ENCODE measurements at regions not wholly inside any gene's neighbourhood (a gene's known extent, or its start where the extent isn't known, plus 50 kb on each side); places are given as distances from the start of the nearest gene placed in this dataset.

DNA sequence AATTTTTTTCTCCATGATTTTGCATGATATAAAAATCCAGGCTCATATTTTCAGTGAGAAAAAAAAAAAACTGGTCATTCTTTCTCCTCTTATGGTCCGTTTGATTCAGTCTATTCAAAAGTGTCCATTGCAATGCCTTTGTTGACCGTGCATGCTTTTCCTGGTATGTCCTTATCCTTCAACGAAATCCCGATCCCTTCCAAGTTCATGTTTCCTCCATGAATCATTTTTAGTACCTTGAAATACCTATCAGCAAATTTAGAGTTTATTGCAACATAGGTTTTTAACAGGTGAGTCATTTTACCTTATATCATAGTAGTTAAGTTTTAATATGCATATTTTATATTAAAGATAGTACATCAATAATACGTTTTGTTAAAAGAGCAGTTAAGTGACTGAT is 773.8 kb upstream of the CHD1 start:
- TF ChIP-seq, protein P1, sequence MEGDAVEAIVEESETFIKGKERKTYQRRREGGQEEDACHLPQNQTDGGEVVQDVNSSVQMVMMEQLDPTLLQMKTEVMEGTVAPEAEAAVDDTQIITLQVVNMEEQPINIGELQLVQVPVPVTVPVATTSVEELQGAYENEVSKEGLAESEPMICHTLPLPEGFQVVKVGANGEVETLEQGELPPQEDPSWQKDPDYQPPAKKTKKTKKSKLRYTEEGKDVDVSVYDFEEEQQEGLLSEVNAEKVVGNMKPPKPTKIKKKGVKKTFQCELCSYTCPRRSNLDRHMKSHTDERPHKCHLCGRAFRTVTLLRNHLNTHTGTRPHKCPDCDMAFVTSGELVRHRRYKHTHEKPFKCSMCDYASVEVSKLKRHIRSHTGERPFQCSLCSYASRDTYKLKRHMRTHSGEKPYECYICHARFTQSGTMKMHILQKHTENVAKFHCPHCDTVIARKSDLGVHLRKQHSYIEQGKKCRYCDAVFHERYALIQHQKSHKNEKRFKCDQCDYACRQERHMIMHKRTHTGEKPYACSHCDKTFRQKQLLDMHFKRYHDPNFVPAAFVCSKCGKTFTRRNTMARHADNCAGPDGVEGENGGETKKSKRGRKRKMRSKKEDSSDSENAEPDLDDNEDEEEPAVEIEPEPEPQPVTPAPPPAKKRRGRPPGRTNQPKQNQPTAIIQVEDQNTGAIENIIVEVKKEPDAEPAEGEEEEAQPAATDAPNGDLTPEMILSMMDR (IDR thresholded peaks at IDR 0.05): no peak
- intact Hi-C loops (cut with DNase I): no loop called here
- no peak overlapping the region for H3K27ac ChIP-seq
- H3K4me1 ChIP-seq: no peaks in the 10 kb centered on the region
- H3K9me3 ChIP-seq: no peaks in the 10 kb centered on the region
- DNase-seq (no peak), ATAC-seq (no peak)
- no peaks in the 10 kb centered on the region for H3K27me3 ChIP-seq (ENCODE audit: low read depth)
- no peak overlapping the region for H3K4me3 ChIP-seq
- H3K36me3 ChIP-seq: no peaks in the 10 kb centered on the region

- H3K4me1 ChIP-seq: no peaks in the 10 kb centered on the region
- no peak overlapping the region for H3K27ac ChIP-seq
- no peaks in the 10 kb centered on the region for H3K36me3 ChIP-seq
- ATAC-seq: no peak
- peak; percentile 14 for DNase-seq
- TF ChIP-seq, protein P1 (IDR thresholded peaks at IDR 0.05): no peak
- no peaks in the 10 kb centered on the region for H3K27me3 ChIP-seq (ENCODE audit: low read depth)
- intact Hi-C loops (cut with DNase I): no loop called here
- H3K9me3 ChIP-seq: no peaks in the 10 kb centered on the region
- H3K4me3 ChIP-seq: no peak overlapping the region
These were observed 766.1 kb upstream of the CHD1 start for GRCh38 chr5:99694884-99695283.

GRCh38 chr5:99686538-99686937 is 757.7 kb upstream of the CHD1 start:
- no peak for DNase-seq
- H3K9me3 ChIP-seq: no peaks in the 10 kb centered on the region
- H3K36me3 ChIP-seq: no peaks in the 10 kb centered on the region
- no peak for ATAC-seq
- H3K4me3 ChIP-seq: no peak overlapping the region
- H3K4me1 ChIP-seq: no peaks in the 10 kb centered on the region
- intact Hi-C loops (cut with DNase I): no loop called here
- H3K27me3 ChIP-seq (ENCODE audit: low read depth): no peaks in the 10 kb centered on the region
- TF ChIP-seq, protein P1 (IDR thresholded peaks at IDR 0.05): no peak
- H3K27ac ChIP-seq: no peak overlapping the region

GRCh38 chr5:99675974-99676373 is 747.2 kb upstream of the CHD1 start:
- no peaks in the 10 kb centered on the region for H3K36me3 ChIP-seq
- TF ChIP-seq, protein P1 (IDR thresholded peaks at IDR 0.05): no peak
- DNase-seq: no peak
- no peaks in the 10 kb centered on the region for H3K27me3 ChIP-seq (ENCODE audit: low read depth)
- intact Hi-C loops (cut with DNase I): no loop called here
- no peaks in the 10 kb centered on the region for H3K9me3 ChIP-seq
- no peaks in the 10 kb centered on the region for H3K4me1 ChIP-seq
- H3K27ac ChIP-seq: no peak overlapping the region
- no peak overlapping the region for H3K4me3 ChIP-seq
- no peak for ATAC-seq

GRCh38 chr5:99674101-99674500 is 745.3 kb upstream of the CHD1 start:
- H3K27me3 ChIP-seq (ENCODE audit: low read depth): no peaks in the 10 kb centered on the region
- intact Hi-C loops (cut with DNase I): no loop called here
- no peaks in the 10 kb centered on the region for H3K9me3 ChIP-seq
- no peaks in the 10 kb centered on the region for H3K4me1 ChIP-seq
- no peaks in the 10 kb centered on the region for H3K36me3 ChIP-seq
- TF ChIP-seq, protein P1 (IDR thresholded peaks at IDR 0.05): no peak
- ATAC-seq (no peak), DNase-seq (no peak)
- H3K4me3 ChIP-seq: no peak overlapping the region
- H3K27ac ChIP-seq: no peak overlapping the region

- TF ChIP-seq, protein P1 (IDR thresholded peaks at IDR 0.05): no peak
- no peaks in the 10 kb centered on the region for H3K27me3 ChIP-seq (ENCODE audit: low read depth)
- no peak for DNase-seq
- H3K36me3 ChIP-seq: no peaks in the 10 kb centered on the region
- no peak overlapping the region for H3K27ac ChIP-seq
- no peaks in the 10 kb centered on the region for H3K4me1 ChIP-seq
- H3K4me3 ChIP-seq: no peak overlapping the region
- intact Hi-C loops (cut with DNase I): no loop called here
- ATAC-seq: no peak
- no peaks in the 10 kb centered on the region for H3K9me3 ChIP-seq
These were observed 736.2 kb upstream of the CHD1 start for GRCh38 chr5:99664972-99665371.
